ENCODE measurements at regions not wholly inside any gene's neighbourhood (a gene's known extent, or its start where the extent isn't known, plus 50 kb on each side); places are given as distances from the start of the nearest gene placed in this dataset.
"Not testable (repeated sequence)": the region's sequence is repeated elsewhere in the genome, so short reads cannot be mapped to it uniquely, and the experiment has no call there.

- no peaks in the 10 kb centered on the region for H3K9me3 ChIP-seq
- H3K36me3 ChIP-seq = no peaks in the 10 kb centered on the region
- intact Hi-C loops (cut with DNase I) = no loop called here
- TF ChIP-seq POLR2A (IDR thresholded peaks at IDR 0.05) (no peak), EP300 (IDR thresholded peaks at IDR 0.05) (no peak), CTCF (IDR thresholded peaks at IDR 0.05) (no peak), POLR2AphosphoS5 (IDR thresholded peaks at IDR 0.05) (no peak)
- H3K4me3 ChIP-seq = no peak overlapping the region
- WGBS, 2 donors = 0 to 8% methylated on average over 1 of the region's 1 CpG
- no peaks in the 10 kb centered on the region for H3K4me1 ChIP-seq
- H3K27ac ChIP-seq = no peak overlapping the region
- H3K27me3 ChIP-seq = no peaks in the 10 kb centered on the region
- no peak for DNase-seq
Observed at GRCh38 chr18:26631135-26631534, 82.8 kb upstream of the KCTD1 start.

GRCh38 chr18:26630596-26630995 lies 82.2 kb upstream of the KCTD1 start:
- Histone ChIP-seq H3K4me3 (no peak overlapping the region), H3K9me3 (no peaks in the 10 kb centered on the region), H3K4me1 (no peaks in the 10 kb centered on the region), H3K36me3 (no peaks in the 10 kb centered on the region), H3K27me3 (no peaks in the 10 kb centered on the region), H3K27ac (no peak overlapping the region)
- DNase-seq = no peak
- 77 to 85% methylated on average over 4 of the region's 4 CpGs for WGBS, 2 donors
- intact Hi-C loops (cut with DNase I) = no loop called here
- TF ChIP-seq CTCF (IDR thresholded peaks at IDR 0.05) (no peak), EP300 (IDR thresholded peaks at IDR 0.05) (no peak), POLR2A (IDR thresholded peaks at IDR 0.05) (no peak), POLR2AphosphoS5 (IDR thresholded peaks at IDR 0.05) (no peak)

GRCh38 chr18:26628017-26628416 lies 79.7 kb upstream of the KCTD1 start:
- intact Hi-C loops (cut with DNase I) = no loop called here
- Histone ChIP-seq H3K4me3 (no peak overlapping the region), H3K9me3 (peaks cover 0 to 2% (median 0%) of the 10 kb centered on the region in 4 donors), H3K27me3 (no peaks in the 10 kb centered on the region), H3K4me1 (no peaks in the 10 kb centered on the region), H3K27ac (no peak overlapping the region), H3K36me3 (no peaks in the 10 kb centered on the region)
- DNase-seq = no peak
- TF ChIP-seq EP300 (IDR thresholded peaks at IDR 0.05) (no peak), CTCF (IDR thresholded peaks at IDR 0.05) (no peak), POLR2A (IDR thresholded peaks at IDR 0.05) (no peak), POLR2AphosphoS5 (IDR thresholded peaks at IDR 0.05) (no peak)

- H3K27me3 ChIP-seq = no peaks in the 10 kb centered on the region
- 93 to 95% methylated on average over 4 of the region's 4 CpGs for WGBS, 2 donors
- TF ChIP-seq CTCF (IDR thresholded peaks at IDR 0.05) (no peak), EP300 (IDR thresholded peaks at IDR 0.05) (no peak), POLR2A (IDR thresholded peaks at IDR 0.05) (no peak), POLR2AphosphoS5 (IDR thresholded peaks at IDR 0.05) (no peak)
- H3K4me3 ChIP-seq = no peak overlapping the region
- no peak for DNase-seq
- no peak overlapping the region for H3K27ac ChIP-seq
- no peaks in the 10 kb centered on the region for H3K36me3 ChIP-seq
- intact Hi-C loops (cut with DNase I) = no loop called here
- peaks cover 0 to 2% (median 0%) of the 10 kb centered on the region in 4 donors for H3K9me3 ChIP-seq
- H3K4me1 ChIP-seq = no peaks in the 10 kb centered on the region
Observed at GRCh38 chr18:26624443-26624842, 76.1 kb upstream of the KCTD1 start.

GRCh38 chr18:26623314-26623713 lies 75.0 kb upstream of the KCTD1 start:
- H3K4me1 ChIP-seq; H3K4me3 ChIP-seq; H3K36me3 ChIP-seq; DNase-seq; intact Hi-C loops (cut with DNase I); H3K27me3 ChIP-seq; H3K9me3 ChIP-seq; H3K27ac ChIP-seq: not testable (repeated sequence)
- WGBS, 2 donors = 93 to 97% methylated on average over 2 of the region's 2 CpGs

All from sigmoid colon (tissue), 6 donors.